Inflammatory macrophage (primary cell): ENCODE measurements at regions not wholly inside any gene's neighbourhood (a gene's known extent, or its start where the extent isn't known, plus 50 kb on each side); places are given as distances from the start of the nearest gene placed in this dataset.
"Not testable (repeated sequence)": the region's sequence is repeated elsewhere in the genome, so short reads cannot be mapped to it uniquely, and the experiment has no call there.

Experiments used
- DNase-seq, 2 donors: peaks; one replicate each; pipeline ENCODE4 v3.0.0-alpha.2; 2020 to 2022

GRCh38 chr3:95707268-95707667, 1107.1 kb upstream of the EPHA6 start:
- DNase-seq: no peak

- no peak for DNase-seq
These were observed 1103.7 kb upstream of the EPHA6 start for GRCh38 chr3:95710684-95711083.

- no peak for DNase-seq
These were observed 1102.6 kb upstream of the EPHA6 start for GRCh38 chr3:95711789-95712188.

- no peak for DNase-seq
These were observed 1099.3 kb upstream of the EPHA6 start for GRCh38 chr3:95715128-95715527.

GRCh38 chr3:95717048-95717447, 1097.3 kb upstream of the EPHA6 start:
- no peak for DNase-seq

GRCh38 chr3:95718168-95718567, 1096.2 kb upstream of the EPHA6 start:
- DNase-seq: no peak

GRCh38 chr3:95719481-95719880, 1094.9 kb upstream of the EPHA6 start:
- DNase-seq: no peak

- no peak for DNase-seq
These were observed 1092.5 kb upstream of the EPHA6 start for GRCh38 chr3:95721938-95722337.

GRCh38 chr3:95725770-95726169, 1088.6 kb upstream of the EPHA6 start:
- no peak for DNase-seq

GRCh38 chr3:95731753-95732152, 1082.6 kb upstream of the EPHA6 start:
- DNase-seq: no peak

GRCh38 chr3:95733336-95733735, 1081.1 kb upstream of the EPHA6 start:
- DNase-seq: no peak

- no peak for DNase-seq
These were observed 1076.3 kb upstream of the EPHA6 start for GRCh38 chr3:95738045-95738444.

GRCh38 chr3:95744896-95745295, 1069.5 kb upstream of the EPHA6 start:
- DNase-seq: not testable (repeated sequence)

GRCh38 chr3:95750097-95750496, 1064.3 kb upstream of the EPHA6 start:
- DNase-seq: no peak

GRCh38 chr3:95751509-95751908, 1062.9 kb upstream of the EPHA6 start:
- no peak for DNase-seq

GRCh38 chr3:95752199-95752598, 1062.2 kb upstream of the EPHA6 start:
- no peak for DNase-seq

- DNase-seq: no peak
These were observed 1055.7 kb upstream of the EPHA6 start for GRCh38 chr3:95758707-95759106.

- DNase-seq: no peak
These were observed 1054.6 kb upstream of the EPHA6 start for GRCh38 chr3:95759614-95760301.

- DNase-seq: no peak
These were observed 1038.8 kb upstream of the EPHA6 start for GRCh38 chr3:95775486-95776094.

- DNase-seq: no peak
These were observed 1032.8 kb upstream of the EPHA6 start for GRCh38 chr3:95781598-95781997.

GRCh38 chr3:95789111-95789510, 1025.3 kb upstream of the EPHA6 start:
- no peak for DNase-seq

- no peak for DNase-seq
These were observed 1017.3 kb upstream of the EPHA6 start for GRCh38 chr3:95797081-95797480.

GRCh38 chr3:95798628-95799027, 1015.8 kb upstream of the EPHA6 start:
- no peak for DNase-seq

- DNase-seq: no peak
These were observed 1003.9 kb upstream of the EPHA6 start for GRCh38 chr3:95810462-95810861.

- DNase-seq: no peak
These were observed 1001.1 kb upstream of the EPHA6 start for GRCh38 chr3:95813244-95813643.
